GM12878 (cell line): ENCODE measurements at regions not wholly inside any gene's neighbourhood (a gene's known extent, or its start where the extent isn't known, plus 50 kb on each side); places are given as distances from the start of the nearest gene placed in this dataset.

ENCODE experiments used
- ATAC-seq: fragments of 200-7000 bp; cut with Tn5 transposase; 3 replicates; pipeline ENCODE4 v1.9.1; 2020; ENCODE audit warnings: mild to moderate bottlenecking, moderate library complexity
- BruUV-seq: library from RNA; stranded (reverse); fragments of 400-500 nt; replicated peaks from 2 replicates; lab custom pipeline; 2021; lab: Mats Ljungman, UMichigan
- CTCF ChIA-PET: fragments of 300-600 bp; sonication (Branson Sonifier 250); formaldehyde crosslinking; extraction: SDS; loops from one replicate; lab custom pipeline; 2021; ENCODE audit warnings: inconsistent platforms; lab: Yijun Ruan, JAX
- POLR2A ChIA-PET: fragments of 350-600 bp; formaldehyde crosslinking; extraction: SDS; loops from one replicate; lab custom pipeline; 2021; ENCODE audit warnings: inconsistent platforms; lab: Charles Lee
- RAD21 ChIA-PET: fragments of 300-600 bp; sonication (Branson Sonifier 250); formaldehyde crosslinking; loops from one replicate; lab custom pipeline; 2023; ENCODE audit warnings: antibody characterized with exemption; ENCODE audit not compliant: unreplicated experiment; lab: Charles Lee
- SMC1A ChIA-PET: fragments of 300-600 bp; sonication (Branson Sonifier 250); formaldehyde crosslinking; loops from one replicate; lab custom pipeline; 2023; ENCODE audit not compliant: unreplicated experiment, uncharacterized antibody; lab: Charles Lee
- DNase-seq: peaks from one replicate; pipeline ENCODE4 v3.0.0-alpha.2; 2011; ENCODE audit warnings: low read depth, low spot score
- FAIRE-seq: peaks from 3 replicates; lab custom pipeline; 2011; peaks lifted over from hg19 to GRCh38; lab: Jason Lieb, UNC
- H2AFZ ChIP-seq: 2 replicates; pipeline ENCODE4 v1.6.0; 2011; ENCODE audit warnings: low read depth, low read length, control low read depth; ENCODE audit not compliant: control insufficient read depth
- H3K27ac ChIP-seq: 2 replicates; pipeline ENCODE4 v1.5.1; 2011; ENCODE audit warnings: control low read depth; ENCODE audit not compliant: control insufficient read depth, insufficient read depth
- H3K27me3 ChIP-seq, 2 experiments: replicated peaks in 1 of 2; 2 replicates each; pipeline versions ENCODE4 v1.6.0 to v1.6.1; 2011; ENCODE audit warnings: low read length in 1 of 2; ENCODE audit not compliant: control insufficient read depth in 2 of 2, insufficient read depth in 2 of 2
- H3K36me3 ChIP-seq, 2 experiments: 2 replicates each; pipeline ENCODE4 v1.5.1; 2011; ENCODE audit warnings: low read length in 1 of 2; ENCODE audit not compliant: control insufficient read depth in 2 of 2, insufficient read depth in 2 of 2
- H3K4me1 ChIP-seq: 2 replicates; pipeline ENCODE4 v1.6.1; 2011; ENCODE audit warnings: mild to moderate bottlenecking, low read length, moderate library complexity, mixed read lengths; ENCODE audit not compliant: control insufficient read depth, insufficient read depth
- H3K4me2 ChIP-seq: 2 replicates; pipeline ENCODE4 v1.6.0; 2011; ENCODE audit warnings: control low read depth; ENCODE audit not compliant: control insufficient read depth, insufficient read depth
- H3K4me3 ChIP-seq: fragments of 200-600 bp; sonication (generic); 2 replicates; pipeline ENCODE4 v1.5.1; 2016
- H3K79me2 ChIP-seq: 2 replicates; pipeline ENCODE4 v1.6.0; 2011; ENCODE audit warnings: low read length; ENCODE audit not compliant: control insufficient read depth, insufficient read depth
- H3K9ac ChIP-seq: 2 replicates; pipeline ENCODE4 v1.8.0; 2011; ENCODE audit warnings: low read length, control low read depth, mixed read lengths; ENCODE audit not compliant: control insufficient read depth, insufficient read depth
- H3K9me3 ChIP-seq: replicated peaks from 3 replicates; pipeline ENCODE4 v1.5.1; 2011; ENCODE audit warnings: mild to moderate bottlenecking, low read length; ENCODE audit not compliant: control insufficient read depth, insufficient read depth
- H4K20me1 ChIP-seq: 2 replicates; pipeline ENCODE4 v1.6.0; 2011; ENCODE audit not compliant: control insufficient read depth, insufficient read depth
- BCL11A ChIP-seq: IDR thresholded peaks from 2 replicates; pipeline ENCODE4 v1.6.1; 2011; ENCODE audit warnings: low read depth, low read length
- BCLAF1 ChIP-seq: fragments of 450-650 bp; IDR thresholded peaks from 2 replicates; pipeline ENCODE4 v1.6.1; 2017; ENCODE audit warnings: antibody characterized with exemption, mild to moderate bottlenecking, moderate library complexity
- ETV6 ChIP-seq, 2 experiments: fragments of 450-650 bp in 1 of 2; IDR thresholded peaks in 1 of 2; conservative IDR thresholded peaks in 1 of 2; 2 replicates each; pipeline ENCODE4 v1.6.1; 2014; ENCODE audit warnings: antibody characterized with exemption in 1 of 2, borderline replicate concordance in 1 of 2, low read depth in 1 of 2, mild to moderate bottlenecking in 1 of 2, moderate library complexity in 1 of 2
- HDAC2 ChIP-seq: fragments of 200-600 bp; sonication (generic); IDR thresholded peaks from 2 replicates; pipeline ENCODE4 v1.6.1; 2017
- IRF5 ChIP-seq: fragments of 450-650 bp; IDR thresholded peaks from 2 replicates; pipeline ENCODE4 v1.6.1; 2017; ENCODE audit warnings: borderline replicate concordance
- MLLT1 ChIP-seq: fragments of 450-650 bp; IDR thresholded peaks from 2 replicates; pipeline ENCODE4 v1.6.1; 2016; ENCODE audit warnings: mild to moderate bottlenecking
- MYC ChIP-seq: IDR thresholded peaks from 2 replicates; pipeline ENCODE4 v1.6.1; 2011; ENCODE audit warnings: mild to moderate bottlenecking, low read length, moderate library complexity, inconsistent platforms; ENCODE audit not compliant: insufficient read depth, insufficient replicate concordance, insufficient read length, severe bottlenecking
- RUNX3 ChIP-seq: IDR thresholded peaks from 2 replicates; pipeline ENCODE4 v1.6.1; 2012; ENCODE audit warnings: low read length, inconsistent platforms
- SMAD5 ChIP-seq: IDR thresholded peaks from 2 replicates; pipeline ENCODE4 v1.6.1; 2016; ENCODE audit warnings: antibody characterized with exemption, low read depth
- SMC3 ChIP-seq: IDR thresholded peaks from 2 replicates; pipeline ENCODE4 v1.6.1; 2011; ENCODE audit warnings: low read length, improper control_type of control experiment, borderline replicate concordance
- TCF7 ChIP-seq: IDR thresholded peaks from 2 replicates; pipeline ENCODE4 v1.6.1; 2014; ENCODE audit warnings: antibody characterized with exemption, borderline replicate concordance
- USF2 ChIP-seq: IDR thresholded peaks from 2 replicates; pipeline ENCODE4 v1.6.1; 2011; ENCODE audit warnings: low read depth, low read length, improper control_type of control experiment, borderline replicate concordance
- WGBS: methylation state at CpG from one replicate; pipeline ENCODE4 v1.1.6; 2016; ENCODE audit warnings: low lambda C conversion rate; ENCODE audit not compliant: insufficient replicate concordance, insufficient coverage; ENCODE audit errors: missing lambda C conversion rate; 5-methylcytosine and 5-hydroxymethylcytosine counted together
- in situ Hi-C: fragments of 300-500 bp; cut with MboI; formaldehyde crosslinking; loops from 9 replicates; pipeline ENCODE4 v1.14.3; 2018; ENCODE audit warnings: mixed read lengths
- intact Hi-C: fragments of 100-400 bp; cut with micrococcal nuclease; formaldehyde crosslinking; loops from one replicate; pipeline ENCODE4 v1.14.2; 2022; ENCODE audit not compliant: unreplicated experiment

- H3K4me2 ChIP-seq: no peak overlapping the region
- no peaks in the 10 kb centered on the region for H3K36me3 ChIP-seq
- SMC1A ChIA-PET: no interaction called here
- no peaks in the 10 kb centered on the region for H3K4me1 ChIP-seq
- DNase-seq (no peak), FAIRE-seq (no peak), ATAC-seq (no peak)
- no peak overlapping the region for H3K27ac ChIP-seq
- no peaks in the 10 kb centered on the region for H3K9me3 ChIP-seq
- H3K27me3 ChIP-seq: no peaks in the 10 kb centered on the region
- H3K79me2 ChIP-seq: no peaks in the 10 kb centered on the region
- POLR2A ChIA-PET: no interaction called here
- TF ChIP-seq SMC3 (no peak), BCL11A (no peak), SMAD5 (no peak), BCLAF1 (no peak), TCF7 (no peak)
- H4K20me1 ChIP-seq: no peaks in the 10 kb centered on the region
- BruUV-seq: no TSS peak
- H3K4me3 ChIP-seq: no peak overlapping the region
- no peak overlapping the region for H2AFZ ChIP-seq
- H3K9ac ChIP-seq: no peak overlapping the region
- in situ Hi-C loops: no loop called here
- RAD21 ChIA-PET: no interaction called here
- CTCF ChIA-PET: no interaction called here
- 37% methylated on average over 2 of the region's 2 CpGs for WGBS
- intact Hi-C loops: no loop called here
Observed at GRCh38 chr14:43198465-43198864, 1308.6 kb downstream of the FSCB start.

GRCh38 chr14:43184540-43184939 is 1322.5 kb downstream of the FSCB start:
- CTCF ChIA-PET: no interaction called here
- no peaks in the 10 kb centered on the region for H3K4me1 ChIP-seq
- H2AFZ ChIP-seq: no peak overlapping the region
- no peak overlapping the region for H3K4me2 ChIP-seq
- ATAC-seq (no peak), DNase-seq (no peak), FAIRE-seq (no peak)
- no peaks in the 10 kb centered on the region for H3K27me3 ChIP-seq
- RAD21 ChIA-PET: no interaction called here
- no peak overlapping the region for H3K27ac ChIP-seq
- SMC1A ChIA-PET: no interaction called here
- POLR2A ChIA-PET: no interaction called here
- WGBS: 19% methylated on average over 3 of the region's 3 CpGs
- no TSS peak for BruUV-seq
- no peaks in the 10 kb centered on the region; the same call in 2 of the 3 replicates for H3K9me3 ChIP-seq
- no peak overlapping the region for H3K9ac ChIP-seq
- intact Hi-C loops (no loop called here), in situ Hi-C loops (no loop called here)
- no peaks in the 10 kb centered on the region for H3K36me3 ChIP-seq
- no peak overlapping the region for H3K4me3 ChIP-seq
- H3K79me2 ChIP-seq: no peaks in the 10 kb centered on the region
- no peaks in the 10 kb centered on the region for H4K20me1 ChIP-seq
- no peak for TF ChIP-seq RUNX3
- TF ChIP-seq ETV6 (conservative IDR thresholded peaks at IDR 0.05 in 1 of 2, IDR thresholded peaks at IDR 0.05 in 1 of 2; ENCODE audit: borderline replicate concordance in 1 of 2, low read depth in 1 of 2): no peak
- TF ChIP-seq MLLT1: no peak
- TF ChIP-seq IRF5: no peak
- TF ChIP-seq USF2: no peak
- no peak for TF ChIP-seq MYC
- no peak for TF ChIP-seq HDAC2
